ENCODE measurements at regions not wholly inside any gene's neighbourhood (a gene's known extent, or its start where the extent isn't known, plus 50 kb on each side); places are given as distances from the start of the nearest gene placed in this dataset.
"Not testable (repeated sequence)": the region's sequence is repeated elsewhere in the genome, so short reads cannot be mapped to it uniquely, and the experiment has no call there.

DNA sequence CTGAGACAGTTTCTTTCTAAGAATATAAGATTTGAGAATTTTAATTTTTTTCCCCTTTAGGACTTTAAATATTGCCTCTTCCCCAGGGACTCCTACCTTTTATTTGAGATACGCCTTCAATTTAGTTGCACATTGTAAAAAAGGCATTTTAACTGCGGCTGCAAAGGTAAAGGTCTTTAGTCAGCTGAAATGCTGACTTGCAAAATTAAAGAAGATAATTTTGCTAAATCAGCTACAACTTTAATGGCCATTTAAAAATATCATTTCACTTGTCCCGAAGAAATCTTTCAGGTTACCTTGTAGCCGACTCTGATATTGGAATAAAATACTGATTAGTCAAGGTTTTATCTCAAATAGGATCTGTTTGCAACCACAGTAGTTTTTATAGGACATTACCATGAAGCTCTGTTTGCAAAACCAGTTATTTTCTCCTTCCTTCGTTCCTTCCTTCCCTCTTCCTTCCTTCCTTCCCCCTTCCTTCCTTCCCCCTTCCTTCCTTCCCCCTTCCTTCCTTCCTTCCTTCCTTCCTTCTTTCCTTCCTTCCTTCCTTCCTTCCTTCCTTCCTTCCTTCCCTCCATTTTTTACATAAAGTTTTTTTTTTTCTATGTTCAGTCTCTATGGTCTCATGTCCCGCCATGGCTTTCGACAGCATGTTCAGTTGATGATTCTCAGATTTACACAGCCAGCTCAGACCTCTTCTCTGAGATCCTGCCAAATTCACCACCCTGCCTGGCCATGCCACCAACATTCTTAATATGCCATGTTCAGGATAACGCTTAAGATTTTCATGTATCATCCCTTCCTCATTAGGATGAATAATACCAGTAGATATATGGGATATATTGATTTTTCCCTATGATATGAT lies 405.4 kb upstream of the PRKX start:
- H3K4me1 Mint-ChIP-seq, result no peaks in the 10 kb centered on the region
- no peaks in the 10 kb centered on the region for H3K27me3 Mint-ChIP-seq
- H3K9me3 Mint-ChIP-seq, result peaks cover 1% of the 10 kb centered on the region
- no peak overlapping the region for H3K27ac Mint-ChIP-seq
- no peak overlapping the region for H3K4me3 Mint-ChIP-seq
- no peak for DNase-seq
- H3K36me3 Mint-ChIP-seq, result no peaks in the 10 kb centered on the region

DNA sequence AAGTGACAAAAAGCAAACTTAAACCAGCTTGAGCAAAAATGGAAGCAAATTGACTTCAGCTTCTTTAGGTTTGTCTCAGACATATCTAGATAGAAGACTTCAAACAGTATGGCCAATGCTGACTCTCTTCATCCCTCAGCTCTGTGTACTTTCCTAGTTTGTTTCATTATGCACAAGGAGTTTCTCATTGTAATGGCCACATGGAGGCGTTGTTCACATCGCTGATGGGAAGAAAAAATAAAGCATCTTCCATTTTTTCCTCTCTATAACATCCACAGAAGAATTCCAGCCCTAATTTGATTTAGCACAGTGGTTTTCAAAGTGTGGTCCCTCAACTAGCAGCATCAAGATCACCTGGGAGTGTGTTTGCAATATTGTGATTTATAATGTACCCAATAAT lies 397.5 kb upstream of the PRKX start:
- no peaks in the 10 kb centered on the region for H3K4me1 Mint-ChIP-seq
- H3K9me3 Mint-ChIP-seq, result no peaks in the 10 kb centered on the region
- no peak overlapping the region for H3K27ac Mint-ChIP-seq
- H3K4me3 Mint-ChIP-seq, result no peak overlapping the region
- no peak for DNase-seq
- no peaks in the 10 kb centered on the region for H3K36me3 Mint-ChIP-seq
- no peaks in the 10 kb centered on the region for H3K27me3 Mint-ChIP-seq

DNA sequence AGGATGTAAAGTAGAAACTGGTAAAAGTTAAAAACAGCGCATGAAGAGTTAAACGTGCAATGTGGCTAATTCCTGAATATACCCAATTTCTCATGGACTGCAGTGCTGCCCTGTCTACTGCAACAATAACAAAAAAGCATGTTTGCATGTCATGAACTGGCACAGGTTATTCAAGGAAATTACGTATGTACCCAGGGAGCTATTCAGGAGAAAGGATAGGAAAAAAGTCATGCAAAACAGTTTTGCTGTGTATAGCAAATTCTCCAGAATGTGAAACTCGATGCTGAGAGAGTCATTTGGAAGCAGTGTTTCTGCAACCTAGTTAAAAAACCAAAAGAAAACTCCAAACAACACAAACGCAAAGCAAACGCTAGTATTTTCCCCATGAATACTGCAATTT lies 381.5 kb upstream of the PRKX start:
- no peaks in the 10 kb centered on the region for H3K36me3 Mint-ChIP-seq
- H3K27ac Mint-ChIP-seq, result no peak overlapping the region
- H3K27me3 Mint-ChIP-seq, result no peaks in the 10 kb centered on the region
- no peak for DNase-seq
- H3K4me3 Mint-ChIP-seq, result no peak overlapping the region
- H3K4me1 Mint-ChIP-seq, result no peaks in the 10 kb centered on the region
- H3K9me3 Mint-ChIP-seq, result no peaks in the 10 kb centered on the region

DNA sequence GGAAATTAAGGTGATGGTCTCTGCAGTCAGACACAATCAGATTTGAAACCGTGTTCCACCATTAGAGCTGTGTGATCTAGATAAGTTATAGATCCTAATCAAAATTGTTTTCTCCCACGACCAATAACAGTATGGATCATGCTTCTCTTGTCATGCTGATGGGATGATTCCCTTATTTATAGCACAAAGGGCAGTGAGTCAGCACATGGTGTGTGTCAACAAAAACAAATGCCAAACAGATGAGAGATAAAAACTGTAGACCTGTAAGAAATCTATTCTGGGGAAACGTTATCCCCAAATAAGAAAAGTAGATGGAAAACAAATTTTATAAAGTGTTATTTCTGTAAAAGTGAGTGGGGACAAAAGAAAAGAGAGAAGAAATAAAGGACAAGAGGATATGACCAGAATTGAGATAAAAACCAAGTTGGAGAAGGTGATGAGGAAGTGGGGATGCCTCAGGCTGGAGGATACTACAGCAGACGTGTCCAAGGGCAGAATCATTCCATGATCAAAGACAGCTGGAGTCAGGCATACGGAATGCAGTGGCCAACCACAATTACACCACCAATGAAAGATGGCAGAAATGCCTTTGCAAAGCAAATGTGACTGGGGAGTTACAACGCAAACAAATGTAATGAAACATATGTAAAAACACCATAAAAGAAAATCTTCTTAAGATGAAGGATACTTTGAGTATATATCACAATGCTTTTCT lies 377.8 kb upstream of the PRKX start:
- H3K9me3 Mint-ChIP-seq, result peaks cover 1% of the 10 kb centered on the region
- no peaks in the 10 kb centered on the region for H3K4me1 Mint-ChIP-seq
- H3K36me3 Mint-ChIP-seq, result no peaks in the 10 kb centered on the region
- H3K27ac Mint-ChIP-seq, result no peak overlapping the region
- DNase-seq, result no peak
- no peak overlapping the region for H3K4me3 Mint-ChIP-seq
- H3K27me3 Mint-ChIP-seq, result no peaks in the 10 kb centered on the region

DNA sequence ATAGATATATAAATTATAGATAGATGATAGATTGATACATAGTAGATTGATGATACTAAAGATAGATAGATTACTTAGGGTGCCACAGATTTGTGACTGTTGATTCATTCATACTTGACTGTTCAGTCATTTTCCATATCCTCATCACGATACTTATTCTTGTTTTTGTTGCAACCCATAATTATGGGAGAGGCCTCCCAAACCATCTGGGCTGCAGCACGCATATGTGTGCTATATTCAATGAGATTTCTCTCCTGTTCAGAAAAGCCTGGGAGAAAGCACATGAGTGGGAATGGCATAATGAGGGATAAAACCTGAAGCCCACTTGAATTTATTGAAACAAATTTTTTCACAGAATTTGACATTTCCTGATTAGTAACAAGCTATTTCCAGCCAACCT lies 346.4 kb upstream of the PRKX start:
- DNase-seq, result no peak
- H3K27me3 Mint-ChIP-seq, result no peaks in the 10 kb centered on the region
- no peaks in the 10 kb centered on the region for H3K4me1 Mint-ChIP-seq
- no peak overlapping the region for H3K27ac Mint-ChIP-seq
- H3K36me3 Mint-ChIP-seq, result no peaks in the 10 kb centered on the region
- no peak overlapping the region for H3K4me3 Mint-ChIP-seq
- H3K9me3 Mint-ChIP-seq, result peaks cover 2% of the 10 kb centered on the region

DNA sequence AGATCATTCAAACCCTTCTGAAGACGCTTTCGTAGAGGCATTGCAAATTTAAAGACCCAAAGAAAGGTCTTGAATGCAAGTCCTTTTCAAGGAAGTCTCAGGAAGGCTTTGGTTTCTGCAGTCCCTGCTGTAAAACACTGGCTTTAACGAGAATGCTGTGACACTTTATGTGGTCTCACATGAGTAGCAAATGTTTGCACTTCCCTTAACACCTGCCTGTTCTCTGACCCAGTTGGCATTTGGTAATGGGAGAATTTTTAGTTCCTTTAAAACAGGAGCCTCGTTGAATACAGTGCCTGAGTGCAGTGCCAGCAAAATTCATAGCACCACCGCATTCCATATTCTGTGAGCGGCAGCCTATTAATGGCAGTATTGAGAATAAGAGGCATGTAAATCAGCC lies 330.5 kb upstream of the PRKX start:
- H3K4me1 Mint-ChIP-seq, result no peaks in the 10 kb centered on the region

DNA sequence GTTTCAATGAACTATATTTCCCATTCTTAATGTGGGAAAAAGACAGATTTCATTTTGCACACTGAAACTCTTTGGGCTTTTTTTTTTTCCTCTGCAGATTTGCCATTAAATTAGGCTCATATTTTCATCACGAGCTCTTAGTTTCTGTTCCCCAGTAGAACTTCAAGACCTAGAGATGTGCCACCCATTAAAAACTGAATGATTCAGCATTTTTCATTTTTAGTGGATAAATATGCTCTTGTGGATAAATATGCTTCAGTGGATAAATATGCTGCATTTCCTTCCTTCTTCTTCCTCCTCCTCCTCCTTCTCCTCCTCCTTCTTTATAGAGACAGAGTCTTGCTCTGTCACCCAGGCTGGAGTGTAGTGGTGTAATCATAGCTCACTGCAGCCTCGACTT lies 322.4 kb upstream of the PRKX start:
- Mint-ChIP-seq H3K27me3 (no peaks in the 10 kb centered on the region), H3K4me3 (no peak overlapping the region), H3K36me3 (no peaks in the 10 kb centered on the region)

More for the DNA sequence above, 330.5 kb upstream of the PRKX start:
- no peaks in the 10 kb centered on the region for H3K27me3 Mint-ChIP-seq
- H3K9me3 Mint-ChIP-seq, result no peaks in the 10 kb centered on the region
- H3K4me3 Mint-ChIP-seq, result no peak overlapping the region
- no peaks in the 10 kb centered on the region for H3K36me3 Mint-ChIP-seq
- no peak for DNase-seq
- no peak overlapping the region for H3K27ac Mint-ChIP-seq

DNA sequence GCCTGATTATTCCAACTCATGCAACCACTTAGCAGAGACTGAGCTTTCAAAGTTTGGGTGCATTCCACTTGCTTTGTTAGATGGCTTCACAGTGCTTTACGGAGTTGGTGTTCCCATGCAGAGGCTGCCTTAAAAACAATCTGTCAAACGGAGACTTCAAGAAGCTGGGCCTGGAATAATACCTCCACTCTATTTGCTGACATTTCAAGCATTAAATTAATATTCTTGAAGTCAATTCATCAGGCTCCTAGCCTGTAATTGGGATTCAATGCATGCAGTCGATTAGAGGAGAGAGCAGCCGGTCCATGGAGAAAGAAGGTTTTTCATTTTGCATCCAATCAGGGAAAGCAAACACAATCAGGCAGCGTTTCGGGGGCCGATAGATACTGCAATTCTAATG lies 314.7 kb upstream of the PRKX start:
- Mint-ChIP-seq H3K27ac (no peak overlapping the region), H3K4me3 (no peak overlapping the region), H3K9me3 (no peaks in the 10 kb centered on the region)

More for the DNA sequence above, 322.4 kb upstream of the PRKX start:
- Mint-ChIP-seq H3K27ac (no peak overlapping the region), H3K4me1 (no peaks in the 10 kb centered on the region), H3K9me3 (no peaks in the 10 kb centered on the region)
- DNase-seq, result no peak

DNA sequence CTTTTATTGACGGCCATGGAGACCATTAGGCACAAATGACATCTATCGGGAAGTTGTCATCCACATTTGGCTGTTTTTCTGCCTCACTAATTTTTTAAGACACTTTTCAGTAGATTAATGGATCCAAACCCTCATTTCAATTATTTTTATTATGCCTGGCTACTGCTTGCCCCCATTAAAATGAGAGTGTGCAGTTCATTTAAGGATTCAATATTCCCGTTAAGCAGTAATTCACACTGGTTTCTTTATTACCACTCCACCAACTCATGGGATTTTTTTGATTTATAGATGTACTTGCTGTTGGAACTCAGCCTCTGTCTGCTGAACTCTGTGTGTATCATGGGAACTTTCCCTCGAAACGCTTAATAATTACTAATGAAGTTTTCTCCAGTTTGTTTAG lies 291.8 kb upstream of the PRKX start:
- DNase-seq, result no peak
- Mint-ChIP-seq H3K36me3 (no peaks in the 10 kb centered on the region), H3K4me3 (no peak overlapping the region), H3K4me1 (no peaks in the 10 kb centered on the region), H3K9me3 (no peaks in the 10 kb centered on the region), H3K27ac (no peak overlapping the region), H3K27me3 (no peaks in the 10 kb centered on the region)

More for the DNA sequence above, 314.7 kb upstream of the PRKX start:
- H3K27me3 Mint-ChIP-seq, result no peaks in the 10 kb centered on the region
- no peaks in the 10 kb centered on the region for H3K4me1 Mint-ChIP-seq
- no peaks in the 10 kb centered on the region for H3K36me3 Mint-ChIP-seq
- no peak for DNase-seq

DNA sequence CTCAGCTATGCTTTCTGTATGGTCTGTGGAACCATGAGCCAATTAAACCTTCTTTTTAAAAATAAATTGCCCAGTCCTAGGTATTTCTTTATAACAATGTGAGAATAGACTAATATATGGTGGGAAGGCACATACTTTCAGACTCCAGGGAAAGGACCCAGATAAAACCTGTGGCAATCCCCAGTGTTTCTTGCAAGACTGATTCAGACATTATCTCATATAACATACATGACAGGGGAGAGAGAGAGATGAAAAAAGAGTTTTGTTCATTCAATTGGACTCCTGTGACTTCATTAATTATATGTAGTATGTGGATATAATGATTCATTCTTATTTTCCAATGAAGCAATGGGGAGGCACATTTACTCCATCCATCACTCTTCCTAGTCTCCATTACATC lies 291.4 kb upstream of the PRKX start:
- no peaks in the 10 kb centered on the region for H3K4me1 Mint-ChIP-seq
- no peaks in the 10 kb centered on the region for H3K9me3 Mint-ChIP-seq
- H3K27ac Mint-ChIP-seq, result no peak overlapping the region

DNA sequence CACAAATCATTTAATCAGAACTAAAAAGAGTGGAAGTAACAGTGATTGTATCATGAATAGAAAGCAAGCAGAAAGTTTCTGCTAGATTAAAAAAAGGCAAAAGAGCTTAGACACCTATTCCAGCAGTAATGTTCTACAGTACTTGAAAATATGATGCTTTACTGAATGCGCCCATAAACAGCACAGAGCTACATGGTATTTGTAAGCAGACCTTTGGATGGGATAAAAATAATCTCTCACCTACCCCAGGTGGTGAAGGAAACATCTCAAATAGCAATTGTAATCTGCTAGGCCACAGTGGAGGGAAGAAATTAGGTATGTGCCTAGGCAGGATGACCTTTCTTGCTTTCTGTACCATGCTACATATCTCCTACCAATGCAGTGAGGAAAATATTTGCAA lies 280.9 kb upstream of the PRKX start:
- no peaks in the 10 kb centered on the region for H3K4me1 Mint-ChIP-seq
- H3K4me3 Mint-ChIP-seq, result no peak overlapping the region
- no peaks in the 10 kb centered on the region for H3K36me3 Mint-ChIP-seq
- H3K27ac Mint-ChIP-seq, result no peak overlapping the region
- DNase-seq, result no peak
- H3K27me3 Mint-ChIP-seq, result no peaks in the 10 kb centered on the region
- H3K9me3 Mint-ChIP-seq, result peaks cover 2% of the 10 kb centered on the region

More for the DNA sequence above, 291.4 kb upstream of the PRKX start:
- Mint-ChIP-seq H3K4me3 (no peak overlapping the region), H3K27me3 (no peaks in the 10 kb centered on the region), H3K36me3 (no peaks in the 10 kb centered on the region)
- no peak for DNase-seq

DNA sequence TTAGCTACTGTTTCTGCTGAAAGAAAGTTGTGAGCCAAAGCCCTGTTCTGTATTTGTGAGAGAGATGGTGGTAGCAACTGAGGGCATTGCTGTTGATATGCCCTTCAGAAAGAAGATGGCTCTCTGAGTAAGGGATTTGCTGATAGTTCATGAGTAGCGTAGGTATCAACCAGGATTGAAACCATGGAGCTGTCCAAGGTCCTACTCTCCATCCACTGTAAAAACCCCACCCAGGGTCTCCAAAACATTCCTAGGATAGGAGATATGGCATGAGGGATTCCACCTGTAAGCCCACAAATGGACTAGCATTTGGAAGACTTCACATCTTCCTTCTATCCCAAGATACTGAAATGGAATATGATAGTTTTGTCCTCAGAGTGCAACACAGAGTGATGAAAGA lies 277.1 kb upstream of the PRKX start:
- Mint-ChIP-seq H3K36me3 (no peaks in the 10 kb centered on the region), H3K27me3 (no peaks in the 10 kb centered on the region), H3K9me3 (peaks cover 2% of the 10 kb centered on the region), H3K4me3 (no peak overlapping the region), H3K27ac (no peak overlapping the region), H3K4me1 (no peaks in the 10 kb centered on the region)
- no peak for DNase-seq

DNA sequence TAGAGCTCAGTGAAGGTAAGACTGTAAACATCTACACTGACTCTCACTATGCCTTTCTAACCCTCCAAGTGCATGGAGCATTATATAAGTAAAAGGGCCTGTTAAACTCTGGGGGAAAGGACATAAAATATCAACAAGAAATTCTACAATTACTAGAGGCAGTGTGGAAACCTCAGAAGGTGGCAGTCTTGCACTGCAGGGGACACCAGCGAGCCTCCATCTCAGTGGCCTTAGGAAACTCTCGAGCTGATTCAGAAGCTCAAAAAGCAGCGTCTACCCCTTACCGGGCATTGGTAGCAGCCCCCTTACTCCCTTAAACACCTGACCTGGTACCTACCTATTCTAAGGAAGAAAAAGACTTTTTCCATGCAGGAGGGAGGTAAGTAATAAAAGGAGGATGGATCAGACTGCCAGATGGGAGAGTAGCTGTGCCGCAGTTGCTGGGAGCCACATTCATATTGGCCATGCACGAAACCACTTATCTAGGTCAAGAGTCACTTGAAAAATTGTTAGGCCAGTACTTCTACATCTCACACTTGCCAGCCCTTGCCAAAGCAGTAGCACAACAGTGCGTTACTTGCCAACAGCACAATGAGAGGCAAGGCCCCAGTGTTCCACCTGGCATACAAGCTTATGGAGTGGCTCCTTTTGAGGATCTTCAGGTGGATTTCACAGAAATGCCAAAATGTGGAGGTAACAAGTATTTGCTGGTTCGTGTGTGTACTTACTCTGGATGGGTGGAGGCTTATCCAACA lies 258.8 kb upstream of the PRKX start:
- not testable (repeated sequence) for H3K9me3 Mint-ChIP-seq, H3K27me3 Mint-ChIP-seq, H3K36me3 Mint-ChIP-seq, H3K27ac Mint-ChIP-seq, DNase-seq, H3K4me1 Mint-ChIP-seq, H3K4me3 Mint-ChIP-seq

DNA sequence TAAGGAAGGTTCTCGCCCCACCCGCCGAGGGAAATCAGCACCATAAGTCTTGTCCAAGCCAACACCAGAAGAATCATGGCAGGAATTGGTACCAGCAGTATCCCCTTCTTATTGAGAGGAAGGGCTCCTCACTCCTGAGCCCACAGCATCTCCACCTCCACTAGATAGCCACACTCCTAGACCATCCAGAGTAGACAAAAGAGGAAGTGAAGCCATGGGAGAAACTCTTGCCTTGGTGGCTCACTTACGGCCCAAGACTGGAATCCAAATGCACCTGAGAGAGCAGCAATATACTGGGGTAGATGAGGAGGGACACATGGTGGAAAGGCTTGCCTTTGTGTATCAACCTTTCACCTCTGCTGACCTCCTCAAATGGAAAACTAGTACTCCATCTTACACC lies 255.3 kb upstream of the PRKX start:
- DNase-seq, result no peak
- H3K27ac Mint-ChIP-seq, result no peak overlapping the region
- peaks cover 7% of the 10 kb centered on the region for H3K27me3 Mint-ChIP-seq
- no peaks in the 10 kb centered on the region for H3K36me3 Mint-ChIP-seq
- H3K9me3 Mint-ChIP-seq, result no peaks in the 10 kb centered on the region
- H3K4me3 Mint-ChIP-seq, result no peak overlapping the region
- no peaks in the 10 kb centered on the region for H3K4me1 Mint-ChIP-seq

DNA sequence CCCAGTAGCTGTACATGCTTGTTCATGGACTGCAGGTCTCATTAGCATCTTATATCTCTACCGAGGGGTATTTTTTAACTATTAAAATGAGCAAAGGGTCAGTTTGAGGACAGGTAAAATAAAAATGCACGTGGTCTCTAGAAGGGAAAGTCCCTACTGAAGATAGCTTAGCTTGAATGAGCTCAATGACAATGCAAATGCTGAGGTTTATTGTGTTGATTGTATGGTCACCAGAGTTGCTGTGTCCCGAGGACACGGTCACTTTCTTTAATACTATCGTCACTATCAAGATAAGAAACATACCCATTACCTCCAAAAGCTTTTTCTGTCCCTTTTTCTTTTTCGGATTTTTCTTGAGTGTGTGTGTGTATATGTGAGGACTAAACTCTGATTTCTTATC lies 250.5 kb upstream of the PRKX start:
- H3K4me1 Mint-ChIP-seq, result peaks cover 2% of the 10 kb centered on the region
- H3K36me3 Mint-ChIP-seq, result no peaks in the 10 kb centered on the region
- no peak for DNase-seq
- H3K4me3 Mint-ChIP-seq, result no peak overlapping the region
- H3K27me3 Mint-ChIP-seq, result peaks cover 26% of the 10 kb centered on the region
- no peaks in the 10 kb centered on the region for H3K9me3 Mint-ChIP-seq
- H3K27ac Mint-ChIP-seq, result no peak overlapping the region
